NT2/D1 (cell line): ENCODE measurements at regions not wholly inside any gene's neighbourhood (a gene's known extent, or its start where the extent isn't known, plus 50 kb on each side); places are given as distances from the start of the nearest gene placed in this dataset.

Source experiments
- DNase-seq: peaks from one replicate; pipeline ENCODE4 v3.0.0-alpha.2; 2011; ENCODE audit warnings: low read depth, low spot score
- H3K27me3 ChIP-seq: 2 replicates; pipeline ENCODE4 v1.6.0; 2011; ENCODE audit warnings: mild to moderate bottlenecking; ENCODE audit not compliant: insufficient read length, insufficient read depth
- H3K36me3 ChIP-seq: 2 replicates; pipeline ENCODE4 v1.6.1; 2011; ENCODE audit warnings: mild to moderate bottlenecking, low read length, mixed read lengths; ENCODE audit not compliant: insufficient read depth, insufficient read length
- H3K4me1 ChIP-seq: 2 replicates; pipeline ENCODE4 v1.5.1; 2011; ENCODE audit not compliant: insufficient read depth, insufficient read length
- H3K4me3 ChIP-seq: 2 replicates; pipeline ENCODE4 v1.5.1; 2011; ENCODE audit warnings: low read depth; ENCODE audit not compliant: insufficient read length
- H3K9ac ChIP-seq: 2 replicates; pipeline ENCODE4 v1.6.0; 2011; ENCODE audit warnings: low read depth; ENCODE audit not compliant: insufficient read length
- H3K9me3 ChIP-seq: 2 replicates; pipeline ENCODE4 v1.5.1; 2011; ENCODE audit warnings: mild to moderate bottlenecking, low read length; ENCODE audit not compliant: insufficient read depth
- SUZ12 ChIP-seq: IDR thresholded peaks from 2 replicates; pipeline ENCODE4 v1.6.1; 2011; ENCODE audit not compliant: insufficient read length, insufficient read depth; ENCODE audit errors: extremely low read depth
- YY1 ChIP-seq: IDR thresholded peaks from 2 replicates; pipeline ENCODE4 v1.6.1; 2011; ENCODE audit not compliant: insufficient read length, insufficient read depth
- ZNF274 ChIP-seq: IDR thresholded peaks from 2 replicates; pipeline ENCODE4 v1.6.1; 2011; ENCODE audit warnings: mild to moderate bottlenecking, low read depth, low read length

DNA sequence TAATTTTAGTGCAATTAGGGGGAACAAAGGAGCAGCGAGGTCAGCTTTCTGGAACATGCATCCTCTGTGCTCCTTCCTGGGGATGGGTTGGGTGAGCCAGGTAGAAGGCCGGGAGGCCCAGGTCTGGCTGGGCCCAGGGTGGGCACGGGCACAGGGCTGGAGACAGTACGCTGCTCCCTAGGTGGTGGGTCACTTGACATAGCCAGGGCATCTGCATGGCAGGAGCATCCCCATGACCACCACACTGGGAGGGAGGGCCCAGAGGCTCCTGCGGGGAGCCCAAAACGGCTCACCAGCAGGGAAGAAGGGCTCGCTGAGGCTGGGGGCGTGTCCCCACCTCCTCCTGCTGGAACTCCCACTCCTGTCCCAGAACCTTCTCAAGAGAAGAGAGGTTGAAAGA is 216.8 kb downstream of the NXNL2 start:
- no peak overlapping the region for H3K4me3 ChIP-seq
- H3K9me3 ChIP-seq: peaks cover 17% of the 10 kb centered on the region
- H3K27me3 ChIP-seq: no peaks in the 10 kb centered on the region
- no peak overlapping the region for H3K9ac ChIP-seq
- peaks cover 6% of the 10 kb centered on the region for H3K4me1 ChIP-seq
- H3K36me3 ChIP-seq: no peaks in the 10 kb centered on the region
- TF ChIP-seq ZNF274 (no peak), SUZ12 (no peak), YY1 (no peak)
- no peak for DNase-seq

DNA sequence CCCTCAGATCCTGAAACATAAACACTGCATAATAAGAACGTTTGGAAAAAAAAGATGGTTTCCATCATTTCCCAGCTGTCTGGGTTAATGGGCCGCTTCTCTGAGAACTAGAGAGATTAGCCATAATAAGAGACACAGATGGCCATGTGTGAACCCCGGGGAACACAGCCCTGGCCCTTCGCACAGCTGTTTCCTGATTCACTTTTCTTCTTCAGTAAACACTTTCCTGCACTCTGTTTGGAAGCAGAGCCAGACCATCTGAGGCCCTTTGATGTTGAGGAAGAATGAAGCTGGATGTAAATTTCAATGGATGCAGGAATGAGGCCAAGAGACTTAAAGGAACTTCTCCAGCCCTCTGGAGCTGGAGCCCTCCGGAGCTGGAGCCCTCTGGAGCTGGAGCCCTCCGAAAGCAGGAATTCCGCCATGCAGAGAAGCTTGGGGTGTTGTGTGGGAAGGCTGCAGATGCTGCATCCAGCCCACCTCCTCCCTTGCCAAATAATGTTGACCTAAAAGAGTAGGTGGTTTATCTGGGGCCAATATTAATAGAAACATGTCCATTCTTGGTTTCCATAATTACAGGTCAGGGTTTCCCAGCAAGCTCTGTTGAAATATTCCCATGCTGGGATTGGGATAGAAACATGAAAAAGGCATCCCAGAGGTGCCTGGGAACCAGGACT is 218.9 kb downstream of the NXNL2 start:
- peaks cover 2% of the 10 kb centered on the region for H3K4me1 ChIP-seq
- no peak overlapping the region for H3K4me3 ChIP-seq
- H3K36me3 ChIP-seq: no peaks in the 10 kb centered on the region
- peaks cover 17% of the 10 kb centered on the region for H3K9me3 ChIP-seq
- TF ChIP-seq YY1 (no peak), SUZ12 (no peak), ZNF274 (no peak)
- no peaks in the 10 kb centered on the region for H3K27me3 ChIP-seq
- DNase-seq: no peak
- no peak overlapping the region for H3K9ac ChIP-seq

DNA sequence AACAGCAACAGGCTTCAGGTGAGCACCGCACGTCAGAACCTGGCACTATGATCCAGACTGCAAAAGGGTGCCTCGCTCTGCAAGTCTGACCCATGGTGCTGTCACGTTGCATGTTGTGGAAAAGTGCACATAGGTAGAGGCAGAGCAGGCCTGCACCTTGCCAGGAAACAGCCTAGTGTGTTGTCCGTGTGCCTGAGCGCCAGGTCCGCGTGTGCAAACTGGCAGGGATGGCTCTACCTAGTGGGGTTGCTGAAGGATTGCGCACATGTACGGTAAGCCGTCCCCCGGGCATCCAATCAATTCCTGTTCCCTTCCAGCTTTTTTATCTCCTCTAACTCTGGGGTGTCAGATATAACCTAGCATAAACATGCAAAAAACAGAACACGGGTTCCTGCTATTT is 219.5 kb downstream of the NXNL2 start:
- H3K36me3 ChIP-seq: no peaks in the 10 kb centered on the region
- peaks cover 2% of the 10 kb centered on the region for H3K4me1 ChIP-seq
- no peak overlapping the region for H3K4me3 ChIP-seq
- TF ChIP-seq ZNF274 (no peak), YY1 (no peak), SUZ12 (no peak)
- H3K9me3 ChIP-seq: peaks cover 17% of the 10 kb centered on the region
- H3K27me3 ChIP-seq: no peaks in the 10 kb centered on the region
- DNase-seq: no peak
- no peak overlapping the region for H3K9ac ChIP-seq

DNA sequence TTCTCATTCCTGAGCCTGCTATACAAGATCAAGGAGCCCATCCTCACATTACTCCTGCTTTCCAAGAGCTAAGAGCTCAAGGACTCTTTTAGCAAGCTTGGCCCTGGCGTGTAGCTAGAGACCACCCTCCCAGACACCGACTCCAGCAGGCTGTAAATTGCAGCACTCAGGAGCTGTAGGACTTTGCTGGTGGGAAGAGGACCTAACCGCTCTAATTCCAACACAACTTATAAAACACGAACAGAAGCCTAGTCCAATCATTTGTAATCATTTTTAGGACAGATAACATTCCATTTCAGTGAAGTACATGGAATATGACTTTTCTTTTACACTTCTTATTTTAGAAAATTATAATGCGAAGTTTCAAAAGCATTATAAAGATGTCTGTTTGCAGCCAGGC is 219.9 kb downstream of the NXNL2 start:
- Histone ChIP-seq H3K4me3 (no peak overlapping the region), H3K36me3 (no peaks in the 10 kb centered on the region), H3K4me1 (peaks cover 2% of the 10 kb centered on the region), H3K9ac (no peak overlapping the region), H3K9me3 (peaks cover 17% of the 10 kb centered on the region), H3K27me3 (no peaks in the 10 kb centered on the region)
- TF ChIP-seq SUZ12 (no peak), YY1 (no peak), ZNF274 (no peak)
- no peak for DNase-seq

DNA sequence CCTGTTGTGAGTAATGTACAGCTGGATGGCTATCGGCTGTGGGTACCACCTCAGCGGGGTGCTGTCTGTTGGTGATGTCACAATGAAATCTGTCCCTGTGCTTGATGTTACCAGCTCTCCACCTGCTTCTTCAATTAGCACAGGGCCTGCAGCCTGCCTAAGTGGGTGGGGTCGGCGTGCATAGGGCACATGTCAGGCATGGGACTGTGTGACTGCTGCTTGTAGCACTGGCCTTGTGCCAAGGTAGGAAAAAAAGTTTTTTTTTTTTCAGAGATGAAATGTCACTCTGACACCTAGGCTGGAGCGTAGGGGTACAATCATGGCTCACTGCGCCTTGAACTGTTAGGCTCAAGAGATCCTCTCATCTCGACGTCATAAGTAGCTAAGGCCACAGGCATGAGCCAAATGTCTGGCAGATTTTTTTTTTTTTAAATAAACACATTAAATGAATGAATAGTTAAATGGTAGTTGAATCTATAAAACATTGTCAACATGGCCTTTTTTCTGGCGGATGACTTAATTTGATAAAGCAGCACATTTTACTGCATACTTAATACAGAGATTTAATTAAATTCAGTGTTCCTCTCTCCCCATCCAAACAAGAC is 222.5 kb downstream of the NXNL2 start:
- no peaks in the 10 kb centered on the region for H3K9me3 ChIP-seq
- no peak for TF ChIP-seq SUZ12
- no peak for TF ChIP-seq ZNF274
- no peak for TF ChIP-seq YY1
- H3K27me3 ChIP-seq: no peaks in the 10 kb centered on the region
- no peak overlapping the region for H3K4me3 ChIP-seq
- H3K9ac ChIP-seq: no peak overlapping the region
- peaks cover 2% of the 10 kb centered on the region for H3K4me1 ChIP-seq
- H3K36me3 ChIP-seq: no peaks in the 10 kb centered on the region
- no peak for DNase-seq

DNA sequence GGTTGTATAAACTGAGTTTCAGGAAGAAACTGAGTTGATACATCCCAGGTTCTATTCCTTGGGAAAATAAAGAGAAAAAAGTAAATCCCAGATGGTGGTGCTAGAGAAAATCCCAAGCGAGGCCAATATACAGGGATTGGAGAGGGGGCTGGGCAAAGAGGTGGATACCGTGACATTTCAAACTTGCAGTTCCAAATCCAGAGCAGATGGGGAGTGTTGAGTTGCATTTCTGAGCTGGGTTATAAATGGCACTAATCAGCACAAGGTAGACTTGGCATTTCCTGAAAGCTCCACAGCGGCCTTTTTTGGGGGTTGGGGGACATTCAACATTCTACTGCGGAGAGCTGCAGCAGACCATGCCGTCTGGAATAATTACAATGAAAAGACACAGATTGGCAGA is 224.4 kb downstream of the NXNL2 start:
- Histone ChIP-seq H3K36me3 (no peaks in the 10 kb centered on the region), H3K4me3 (no peak overlapping the region), H3K27me3 (no peaks in the 10 kb centered on the region), H3K4me1 (peaks cover under 1% of the 10 kb centered on the region), H3K9me3 (no peaks in the 10 kb centered on the region), H3K9ac (no peak overlapping the region)
- TF ChIP-seq SUZ12: no peak
- no peak for TF ChIP-seq ZNF274
- no peak for TF ChIP-seq YY1
- DNase-seq: no peak

DNA sequence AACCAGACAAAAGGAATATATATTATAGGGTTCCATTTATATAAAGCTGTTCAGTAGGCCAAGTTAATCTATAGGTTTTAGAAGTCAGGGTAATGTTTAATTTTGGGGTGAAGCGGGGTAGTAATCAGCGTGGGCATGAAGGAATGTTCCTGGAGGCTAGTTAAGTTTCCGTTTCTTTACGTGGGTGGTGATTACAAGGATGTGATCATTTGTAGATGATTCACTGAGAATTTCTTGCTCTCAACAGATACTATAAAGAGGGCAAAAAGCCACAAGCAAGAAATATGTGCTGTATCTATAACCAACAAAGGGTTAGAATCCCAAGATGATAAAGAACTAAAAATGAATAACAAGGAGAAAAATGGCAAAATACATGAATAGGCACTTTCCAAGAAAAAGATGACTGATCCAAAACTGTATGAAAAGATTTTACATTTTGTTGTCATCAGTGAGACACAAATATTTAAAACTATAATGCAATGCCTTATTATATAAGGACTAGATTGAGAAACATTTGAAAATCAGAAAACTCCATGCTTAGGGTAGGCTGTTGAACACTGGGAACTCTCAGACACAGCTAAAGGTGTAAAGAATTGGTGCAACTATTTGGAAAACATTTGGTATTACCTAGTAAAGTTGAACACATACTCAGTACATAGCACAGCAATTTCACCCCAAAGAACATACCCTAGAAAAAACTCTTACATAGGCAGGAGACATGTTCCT is 224.3 kb upstream of the S1PR3 start:
- no peaks in the 10 kb centered on the region for H3K27me3 ChIP-seq
- TF ChIP-seq YY1: no peak
- no peak for DNase-seq
- no peak overlapping the region for H3K4me3 ChIP-seq
- no peaks in the 10 kb centered on the region for H3K4me1 ChIP-seq
- no peak overlapping the region for H3K9ac ChIP-seq
- H3K36me3 ChIP-seq: no peaks in the 10 kb centered on the region
- no peaks in the 10 kb centered on the region for H3K9me3 ChIP-seq

DNA sequence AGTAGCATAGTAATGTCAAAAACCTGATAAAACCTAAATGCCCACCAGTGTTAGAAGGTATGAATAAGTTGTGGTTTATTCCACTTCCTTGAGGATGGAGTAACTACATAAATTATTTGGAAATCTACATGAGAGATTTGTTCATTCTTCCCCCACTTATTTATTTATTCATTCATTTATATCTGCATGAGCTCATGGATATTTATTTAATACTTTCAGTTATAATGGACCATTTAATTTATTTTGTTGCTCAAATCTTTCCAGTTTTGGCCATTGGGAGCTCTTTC is 223.8 kb upstream of the S1PR3 start:
- TF ChIP-seq YY1 (no peak), ZNF274 (no peak), SUZ12 (no peak)

More for the DNA sequence above, 223.8 kb upstream of the S1PR3 start:
- no peaks in the 10 kb centered on the region for H3K4me1 ChIP-seq
- no peak overlapping the region for H3K9ac ChIP-seq
- H3K9me3 ChIP-seq: no peaks in the 10 kb centered on the region
- no peak for DNase-seq
- H3K27me3 ChIP-seq: no peaks in the 10 kb centered on the region
- H3K36me3 ChIP-seq: no peaks in the 10 kb centered on the region
- H3K4me3 ChIP-seq: no peak overlapping the region
